ENCODE measurements at regions not wholly inside any gene's neighbourhood (a gene's known extent, or its start where the extent isn't known, plus 50 kb on each side); places are given as distances from the start of the nearest gene placed in this dataset.
A peak's percentile ranks its signal among the peaks of the same experiment; 100 is the strongest.

- no peak for DNase-seq
Measured at GRCh38 chr2:8405334-8405733, 276.5 kb upstream of the ID2 start.

- DNase-seq = no peak
Measured at GRCh38 chr2:8406271-8406670, 275.6 kb upstream of the ID2 start.

DNA sequence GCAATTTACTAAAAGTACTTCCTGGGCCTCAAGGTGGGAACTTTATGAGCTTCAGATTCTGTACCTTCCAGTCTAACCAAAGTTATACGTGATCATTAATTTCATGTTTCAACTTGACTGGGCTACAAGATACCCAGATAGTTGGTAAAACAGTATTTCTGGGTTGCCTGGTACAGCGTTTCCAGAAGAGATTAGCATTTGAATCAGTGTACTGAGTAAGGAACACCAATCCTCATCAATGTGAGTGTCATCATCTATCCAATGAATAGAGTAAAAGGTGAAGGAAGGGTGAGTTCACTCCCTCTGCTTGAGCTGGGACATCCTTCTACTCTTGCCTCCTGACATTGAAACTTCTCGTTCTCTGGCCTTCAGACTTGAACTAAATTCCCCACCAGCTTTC, 274.5 kb upstream of the ID2 start:
- DNase-seq = no peak

DNA sequence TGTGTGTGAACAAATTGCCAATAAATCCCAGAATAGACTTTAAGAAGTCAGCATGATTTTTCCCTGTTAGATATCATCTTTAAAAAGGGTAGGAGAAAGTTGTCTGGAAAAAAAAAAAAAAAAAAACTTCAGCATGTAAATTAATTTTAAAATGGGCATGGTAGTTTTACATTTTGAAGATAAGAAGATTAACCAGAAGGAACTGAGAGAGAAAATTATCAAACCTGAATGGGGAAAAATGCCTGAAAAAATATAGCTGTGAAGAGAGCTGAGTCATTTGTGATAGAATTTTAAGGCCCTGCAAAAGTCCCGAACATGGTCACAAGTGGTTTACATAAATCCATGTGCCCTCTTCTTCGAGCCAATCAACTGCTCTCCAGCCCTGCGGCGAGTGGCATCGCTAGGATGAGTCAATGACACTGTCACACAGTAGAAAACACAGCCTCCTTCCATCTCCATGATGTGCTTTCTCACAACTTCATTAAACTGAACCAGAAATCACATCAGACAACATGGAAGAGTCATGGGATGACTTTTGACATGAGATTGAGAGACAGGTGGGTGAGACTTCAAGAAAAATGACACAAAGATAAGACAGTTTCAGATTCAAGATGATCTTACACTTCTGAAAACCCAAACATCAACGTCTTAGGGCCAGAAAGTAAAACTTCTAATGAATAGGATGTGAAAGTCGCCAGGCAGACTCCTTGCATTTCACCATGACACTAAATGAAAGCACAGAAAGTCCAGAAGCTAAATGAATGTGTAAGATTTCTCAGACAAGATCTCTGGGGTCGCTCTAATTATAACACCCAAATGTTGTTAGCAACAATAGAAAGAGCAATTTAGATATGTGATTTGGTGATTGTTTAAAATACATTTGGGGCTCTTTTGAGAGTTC, 273.0 kb upstream of the ID2 start:
- peak; percentile 10 for DNase-seq

DNA sequence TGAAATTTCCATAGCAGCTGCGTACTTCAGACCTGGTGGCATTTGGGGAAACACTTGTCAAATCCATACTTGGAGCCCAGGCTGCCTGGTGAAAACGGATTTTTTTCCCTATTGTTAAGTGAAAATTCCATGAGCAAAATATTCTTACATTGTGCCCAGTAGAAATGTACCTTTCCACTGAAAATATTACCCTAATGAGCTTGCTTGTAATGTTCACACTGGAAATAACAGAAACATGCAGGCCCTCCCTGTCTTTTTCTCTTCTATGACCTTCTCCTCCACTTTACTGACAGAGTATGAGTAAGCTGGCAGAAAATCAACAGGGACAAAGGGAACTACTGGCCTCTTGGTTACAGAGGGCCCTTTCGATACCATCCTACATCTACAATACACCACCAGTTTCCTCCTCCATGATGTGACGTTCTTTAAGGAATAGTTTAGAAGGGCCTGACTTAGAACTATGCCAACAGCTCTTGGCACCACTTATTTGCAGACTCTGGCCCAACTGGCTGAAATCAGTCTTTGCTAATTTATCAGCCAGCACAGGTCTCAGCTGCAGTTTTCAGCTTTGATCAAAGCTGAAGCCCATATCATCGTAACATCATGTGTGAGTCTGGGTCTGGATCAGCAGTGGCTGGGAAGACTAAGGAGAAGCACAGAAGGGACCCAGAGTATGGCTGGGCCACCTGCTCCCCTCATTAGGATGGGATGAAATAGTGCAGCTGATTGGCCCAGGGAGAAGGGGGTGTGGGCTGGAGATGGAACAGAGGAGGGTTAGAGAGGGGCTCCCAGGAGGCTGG, 272.2 kb upstream of the ID2 start:
- no peak for DNase-seq

DNA sequence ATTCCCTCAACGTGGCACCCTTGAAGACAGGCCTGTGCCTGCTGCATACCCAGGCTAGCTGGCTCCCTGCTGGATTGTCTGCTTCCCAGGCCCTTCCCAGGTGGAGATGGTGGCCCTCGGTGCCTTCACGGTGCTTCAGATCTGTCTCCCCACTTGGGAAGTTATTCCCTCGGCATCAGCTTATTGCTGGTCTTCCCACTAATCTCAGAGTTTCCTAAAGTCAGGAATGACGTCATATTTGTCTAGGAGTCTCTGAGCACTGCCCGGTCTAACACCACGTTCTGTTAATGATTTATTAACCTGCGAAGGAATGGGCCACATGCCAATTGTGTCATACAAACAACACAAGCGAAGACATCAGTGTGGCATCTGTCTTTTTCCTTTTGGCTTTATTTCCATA, 269.8 kb upstream of the ID2 start:
- DNase-seq = no peak

DNA sequence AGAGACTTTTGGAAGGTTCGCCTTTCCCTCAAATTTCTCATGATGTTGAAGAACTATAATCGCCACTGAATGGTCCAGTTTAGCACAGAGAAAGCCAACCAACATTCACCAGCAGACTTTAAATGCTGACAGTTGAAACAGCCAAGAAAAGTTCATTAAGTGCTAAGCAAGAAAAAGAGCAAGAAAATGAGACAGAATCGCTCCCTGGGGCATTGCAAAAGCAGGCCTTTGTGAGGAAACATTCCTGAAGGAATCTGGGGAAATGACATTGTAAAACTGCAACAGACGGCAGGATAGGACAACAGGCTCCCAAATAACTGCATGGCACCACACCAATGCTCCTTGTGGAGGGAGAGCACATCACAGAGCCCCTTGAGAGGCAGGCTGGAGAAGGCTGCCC, 269.3 kb upstream of the ID2 start:
- no peak for DNase-seq

GRCh38 chr2:8413589-8414135, 268.2 kb upstream of the ID2 start:
- no peak for DNase-seq

- no peak for DNase-seq
Measured at GRCh38 chr2:8414946-8415879, 266.6 kb upstream of the ID2 start.

- DNase-seq = no peak
Measured at GRCh38 chr2:8416001-8416571, 265.8 kb upstream of the ID2 start.

DNA sequence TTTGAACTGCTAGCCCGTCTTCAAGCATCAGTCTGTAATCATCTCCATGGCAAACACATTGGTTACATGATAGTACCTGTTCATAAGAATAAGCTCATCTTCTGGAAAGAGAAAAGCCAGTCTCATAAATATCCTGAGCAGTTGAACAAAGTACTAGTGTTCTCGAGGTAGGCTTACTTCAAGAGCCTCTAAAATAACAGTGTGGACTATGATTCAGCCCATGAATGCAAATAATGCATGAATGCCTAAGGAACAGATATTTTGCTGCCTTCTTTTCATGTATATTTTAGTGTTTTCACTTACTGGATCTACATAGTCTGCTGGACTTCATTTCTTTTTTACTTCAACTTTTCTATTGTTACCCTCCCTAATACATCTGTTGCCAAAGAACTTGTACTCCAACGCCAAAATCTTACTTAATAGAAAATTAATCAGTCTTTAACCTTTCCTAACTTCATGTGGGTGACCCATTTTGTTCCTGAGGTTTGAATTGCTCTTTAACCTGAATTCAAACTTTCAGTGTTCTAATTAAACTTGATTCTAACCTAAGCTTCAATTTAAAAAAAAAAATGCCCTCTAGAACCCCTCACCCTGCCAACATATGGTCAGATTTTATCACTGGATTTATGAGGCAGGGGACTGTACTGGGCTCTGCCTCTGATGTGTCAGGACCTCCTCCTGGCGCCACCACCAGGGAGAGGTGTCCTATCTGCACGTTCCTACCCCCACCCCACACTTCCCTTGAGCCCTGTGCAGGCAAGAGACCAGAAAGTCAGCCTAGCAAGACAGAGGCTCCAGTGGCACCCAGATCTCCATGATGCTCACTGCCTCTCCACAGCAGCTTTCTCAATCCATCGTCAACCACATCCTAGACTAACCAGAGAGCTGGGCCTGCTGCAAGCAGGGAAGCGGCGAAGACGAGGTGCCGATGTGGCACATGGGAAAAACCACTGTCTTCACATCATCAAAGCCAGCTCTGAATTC, 264.7 kb upstream of the ID2 start:
- DNase-seq = no peak

- no peak for DNase-seq
Measured at GRCh38 chr2:8418721-8419120, 263.1 kb upstream of the ID2 start.

GRCh38 chr2:8421658-8422449, 260.0 kb upstream of the ID2 start:
- no peak for DNase-seq

- no peak for DNase-seq
Measured at GRCh38 chr2:8422450-8422800, 259.4 kb upstream of the ID2 start.

DNA sequence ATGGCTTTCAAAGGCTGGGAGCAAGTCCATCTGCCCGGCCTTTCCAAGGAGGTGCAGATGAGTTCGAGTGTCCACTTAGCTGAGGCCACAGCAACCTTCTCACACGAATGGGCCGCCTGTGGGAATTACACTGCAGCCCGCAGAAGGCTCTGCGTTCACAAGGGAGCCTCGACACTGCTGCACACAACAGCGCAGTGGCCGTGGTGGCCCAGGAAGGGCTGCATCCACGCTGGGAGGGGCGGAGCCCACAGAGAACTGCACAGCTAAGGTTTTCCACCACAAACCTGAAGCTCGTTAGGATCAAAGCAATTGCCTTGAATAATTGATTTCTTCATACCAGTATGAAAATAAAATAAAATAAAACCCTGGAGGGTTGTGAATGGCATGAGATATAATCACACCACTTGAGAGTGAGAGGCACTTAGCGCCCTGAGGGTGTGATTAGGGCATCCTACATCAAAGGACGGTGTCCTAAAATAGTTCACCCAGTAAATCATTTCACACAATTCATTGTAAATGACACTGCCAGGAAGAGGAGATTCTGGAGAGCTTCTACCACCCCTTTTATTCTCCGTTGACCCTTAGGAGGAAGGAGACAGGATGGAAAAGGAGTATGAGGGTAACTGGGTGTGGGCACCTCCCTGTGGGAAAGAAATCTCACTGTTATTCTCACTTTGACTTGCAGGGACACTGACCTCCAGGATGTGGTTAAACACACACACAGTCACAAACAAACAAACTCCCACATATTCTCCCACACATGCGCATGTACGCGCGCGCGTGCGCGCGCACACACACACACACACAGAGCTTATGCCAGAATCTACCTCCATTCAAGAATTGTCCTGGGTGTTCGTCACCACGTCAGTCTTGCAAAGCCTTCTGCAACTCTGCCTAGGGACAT, 256.6 kb upstream of the ID2 start:
- DNase-seq = no peak

GRCh38 chr2:8426550-8426949, 255.3 kb upstream of the ID2 start:
- no peak for DNase-seq

DNA sequence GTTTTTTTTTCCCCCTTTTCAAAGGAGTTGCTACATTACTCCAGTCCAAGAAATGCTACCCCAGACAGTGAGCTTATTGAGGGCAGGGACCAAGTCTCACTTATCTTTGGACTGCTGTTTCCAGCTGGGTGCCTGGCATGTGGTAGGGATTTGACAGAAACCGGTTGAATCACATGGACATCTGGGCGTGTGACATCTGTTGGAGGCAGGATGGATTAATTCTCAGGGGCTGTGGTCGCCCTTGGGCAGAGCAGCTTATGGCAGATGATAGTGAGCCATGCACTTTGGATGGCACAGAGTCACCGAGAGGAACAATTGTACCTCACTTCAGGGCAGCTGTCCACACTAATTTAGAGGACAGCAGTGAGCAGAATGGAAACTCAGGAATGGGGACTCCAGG, 254.6 kb upstream of the ID2 start:
- DNase-seq = no peak

DNA sequence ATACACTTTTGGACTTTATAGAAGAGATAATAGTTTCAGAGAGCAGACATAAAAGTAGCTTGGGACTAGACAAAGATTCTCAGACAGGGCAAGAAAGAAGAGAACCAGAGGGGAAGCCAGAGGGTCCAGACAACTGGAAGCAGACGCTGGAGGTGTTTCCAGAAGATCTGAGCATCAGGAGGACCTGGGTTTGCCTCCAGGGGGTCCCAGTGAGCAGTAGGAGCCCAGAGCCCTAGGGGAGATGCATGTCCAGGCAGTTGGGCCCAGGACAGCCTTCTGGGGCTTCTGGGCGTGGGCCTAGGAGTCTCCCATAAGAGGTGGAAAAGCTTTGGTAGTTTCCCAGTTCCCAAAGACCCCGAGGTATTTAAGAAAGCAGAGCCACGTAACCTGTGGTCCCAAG, 251.2 kb upstream of the ID2 start:
- DNase-seq = no peak

GRCh38 chr2:8431446-8432125, 250.3 kb upstream of the ID2 start:
- no peak for DNase-seq

All from activated CD4-positive, alpha-beta T cell treated with anti-CD3 and anti-CD28 coated beads, Interleukin-2, amount 50 U/mL, for 1 hour (primary cell).